Tibial artery (tissue), 4 donors: ENCODE measurements at regions not wholly inside any gene's neighbourhood (a gene's known extent, or its start where the extent isn't known, plus 50 kb on each side); places are given as distances from the start of the nearest gene placed in this dataset.
"Not testable (repeated sequence)": the region's sequence is repeated elsewhere in the genome, so short reads cannot be mapped to it uniquely, and the experiment has no call there.

Experiments used
- DNase-seq, 2 donors: peaks; one replicate each; pipeline ENCODE4 v3.0.0-alpha.2; 2019
- H3K27ac ChIP-seq, 2 donors: fragments of 200-600 bp; sonication (generic) in 1 of 2; 1 replicate in 1 of 2; 2 replicates in 1 of 2; pipeline ENCODE4 v1.5.1; 2018 to 2019; ENCODE audit warnings: mild to moderate bottlenecking in 1 of 2
- H3K27me3 ChIP-seq, 2 donors: fragments of 200-600 bp; sonication (generic) in 1 of 2; one replicate each; pipeline versions ENCODE4 v1.5.1 to v1.6.0; 2016 to 2019
- H3K36me3 ChIP-seq, 3 donors: fragments of 200-600 bp; sonication (generic) in 2 of 3; one replicate each; pipeline ENCODE4 v1.5.1; 2016 to 2019; ENCODE audit warnings: mild to moderate bottlenecking in 2 of 3
- H3K4me1 ChIP-seq, 4 donors: fragments of 200-600 bp; sonication (generic) in 2 of 4; 1 replicate in 3 of 4; 2 replicates in 1 of 4; pipeline ENCODE4 v1.5.1; 2016 to 2019
- H3K4me3 ChIP-seq, 2 donors: fragments of 200-600 bp; sonication (generic) in 1 of 2; 1 replicate in 1 of 2; 2 replicates in 1 of 2; pipeline ENCODE4 v1.5.1; 2018 to 2019; ENCODE audit warnings: mild to moderate bottlenecking in 2 of 2
- H3K9me3 ChIP-seq, 3 donors: fragments of 200-600 bp; sonication (generic) in 1 of 3; one replicate each; pipeline ENCODE4 v1.5.1; 2016 to 2019
- CTCF ChIP-seq, 2 experiments: fragments of 200-600 bp in 1 of 2; fragments of 450-650 bp in 1 of 2; IDR thresholded peaks; one replicate each; pipeline ENCODE4 v1.5.1; 2017 to 2019; ENCODE audit warnings: antibody characterized with exemption in 2 of 2, mild to moderate bottlenecking in 1 of 2, moderate library complexity in 1 of 2
- intact Hi-C: fragments of 100-400 bp; cut with DNase I; formaldehyde crosslinking; loops from one replicate; pipeline ENCODE4 v1.15.0; 2023; ENCODE audit warnings: low total_unique reads

GRCh38 chr20:58038123-58038654 is 190.3 kb downstream of the ANKRD60 start:
- H3K27me3 ChIP-seq = peaks cover 0 to 2% of the 10 kb centered on the region in 2 donors
- no peak overlapping the region for H3K27ac ChIP-seq
- peaks cover 0 to 5% (median 0%) of the 10 kb centered on the region in 4 donors for H3K4me1 ChIP-seq
- H3K9me3 ChIP-seq = no peaks in the 10 kb centered on the region
- DNase-seq = no peak
- TF ChIP-seq CTCF (IDR thresholded peaks at IDR 0.05) = no peak
- H3K4me3 ChIP-seq = no peak overlapping the region
- intact Hi-C loops = no loop called here
- no peaks in the 10 kb centered on the region for H3K36me3 ChIP-seq

DNA sequence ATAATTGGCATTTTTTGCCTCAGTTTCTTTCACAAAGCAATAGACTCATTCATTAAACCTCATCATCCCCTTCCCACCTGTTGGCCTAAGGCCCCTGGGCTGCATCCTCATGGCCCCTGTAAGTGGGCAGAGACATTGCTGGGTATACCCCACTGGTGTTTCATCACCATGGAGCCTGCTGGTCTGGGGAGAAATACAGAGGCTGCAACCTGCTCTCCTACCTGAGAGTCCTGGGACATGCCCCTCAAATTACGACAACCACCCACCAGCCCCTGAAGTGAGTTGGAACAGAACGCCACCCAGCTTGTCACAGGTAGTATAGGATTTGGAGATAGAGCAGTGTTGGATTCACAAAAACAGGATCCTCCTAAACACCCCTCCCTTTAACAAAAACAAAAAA is 190.8 kb downstream of the ANKRD60 start:
- no peak overlapping the region for H3K27ac ChIP-seq
- intact Hi-C loops = no loop called here

DNA sequence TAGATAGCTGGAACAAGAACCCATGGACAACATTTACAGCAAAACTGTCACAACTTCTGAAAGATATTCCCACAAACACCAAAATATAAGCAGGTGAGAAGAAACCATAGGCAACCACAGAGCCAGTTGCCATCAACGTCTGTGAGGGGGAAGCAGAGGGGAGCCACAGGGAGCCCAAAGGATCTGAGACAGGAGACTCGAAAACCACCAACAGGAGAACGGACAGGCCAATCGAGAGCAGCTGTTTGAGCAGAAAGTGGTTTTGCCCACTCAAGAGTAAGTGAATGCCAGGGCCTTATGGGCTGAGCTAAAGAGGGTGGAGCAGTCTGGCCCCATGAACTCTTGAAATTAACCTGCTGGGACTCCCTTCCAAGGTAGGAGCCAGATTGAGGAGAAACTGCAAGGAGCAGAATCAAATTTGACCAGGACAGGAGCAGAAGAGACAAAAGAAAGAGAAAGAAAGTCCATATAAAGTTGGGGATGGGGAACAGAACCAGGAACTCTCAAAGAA is 195.4 kb downstream of the ANKRD60 start:
- intact Hi-C loops = no loop called here
- Histone ChIP-seq H3K9me3 (no peaks in the 10 kb centered on the region), H3K27ac (no peak overlapping the region), H3K4me3 (no peak overlapping the region), H3K27me3 (peaks cover 0 to 4% of the 10 kb centered on the region in 2 donors), H3K36me3 (no peaks in the 10 kb centered on the region), H3K4me1 (no peaks in the 10 kb centered on the region)
- no peak for DNase-seq
- TF ChIP-seq CTCF (IDR thresholded peaks at IDR 0.05) = no peak

More for the DNA sequence above, 190.8 kb downstream of the ANKRD60 start:
- no peaks in the 10 kb centered on the region for H3K36me3 ChIP-seq
- H3K4me3 ChIP-seq = no peak overlapping the region
- no peak for TF ChIP-seq CTCF (IDR thresholded peaks at IDR 0.05)
- H3K4me1 ChIP-seq = peaks cover 0 to 5% (median 0%) of the 10 kb centered on the region in 4 donors
- H3K9me3 ChIP-seq = no peaks in the 10 kb centered on the region
- peaks cover 0 to 2% of the 10 kb centered on the region in 2 donors for H3K27me3 ChIP-seq
- no peak for DNase-seq

DNA sequence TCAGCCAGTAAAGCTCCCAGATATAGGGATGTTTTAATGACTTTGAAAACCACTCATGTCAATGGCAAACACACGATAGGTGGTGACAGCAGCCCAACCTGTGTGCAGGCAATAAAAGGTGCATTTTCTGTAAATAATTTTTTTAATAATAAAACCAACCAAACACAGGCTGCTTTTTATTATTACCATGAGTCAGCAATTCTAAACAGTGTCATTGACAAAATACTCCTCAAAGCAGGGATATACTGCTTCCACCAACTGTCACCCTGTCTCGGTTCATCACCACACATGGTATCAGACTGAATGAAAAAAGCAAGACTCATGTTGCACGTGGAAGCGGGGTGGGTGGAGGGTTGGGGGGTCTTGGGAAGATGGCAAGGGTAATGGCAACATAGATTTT is 195.9 kb downstream of the ANKRD60 start:
- Histone ChIP-seq H3K4me1 (no peaks in the 10 kb centered on the region), H3K27me3 (peaks cover 0 to 2% of the 10 kb centered on the region in 2 donors), H3K27ac (no peak overlapping the region), H3K36me3 (no peaks in the 10 kb centered on the region), H3K4me3 (no peak overlapping the region), H3K9me3 (no peaks in the 10 kb centered on the region)
- DNase-seq = no peak
- intact Hi-C loops = no loop called here
- no peak for TF ChIP-seq CTCF (IDR thresholded peaks at IDR 0.05)

- H3K27me3 ChIP-seq, H3K27ac ChIP-seq, intact Hi-C loops, H3K4me3 ChIP-seq, H3K36me3 ChIP-seq, DNase-seq, H3K9me3 ChIP-seq, H3K4me1 ChIP-seq: not testable (repeated sequence)
Measured at GRCh38 chr20:58031350-58031749, 197.1 kb downstream of the ANKRD60 start.

DNA sequence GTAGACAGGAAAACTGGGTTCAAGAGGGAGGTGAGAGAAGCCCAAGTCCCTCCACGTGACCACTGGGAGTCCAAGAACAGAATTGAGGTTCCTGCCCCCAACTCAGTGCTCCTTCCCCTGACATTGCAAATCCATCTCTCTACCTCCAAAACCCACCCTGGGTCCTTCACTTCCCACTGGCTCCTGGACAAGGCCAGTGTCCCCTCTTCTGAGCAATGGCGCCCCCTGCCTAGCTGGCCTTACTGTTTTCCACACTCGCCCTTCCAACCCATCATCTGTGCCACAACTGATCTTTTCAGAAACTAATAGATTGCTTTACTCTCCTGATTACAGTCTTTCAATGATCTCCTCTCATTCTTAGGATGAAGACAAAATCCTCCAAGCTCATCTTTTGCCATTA is 200.3 kb downstream of the ANKRD60 start:
- H3K27me3 ChIP-seq = peaks cover 0 to 2% of the 10 kb centered on the region in 2 donors
- peaks cover 0 to 16% (median 8%) of the 10 kb centered on the region in 4 donors for H3K4me1 ChIP-seq
- H3K36me3 ChIP-seq = no peaks in the 10 kb centered on the region
- H3K27ac ChIP-seq = no peak overlapping the region
- no peak for DNase-seq
- H3K9me3 ChIP-seq = no peaks in the 10 kb centered on the region
- no peak for TF ChIP-seq CTCF (IDR thresholded peaks at IDR 0.05)
- intact Hi-C loops = no loop called here
- no peak overlapping the region for H3K4me3 ChIP-seq
